OCI-LY1 (cell line): ENCODE measurements at regions not wholly inside any gene's neighbourhood (a gene's known extent, or its start where the extent isn't known, plus 50 kb on each side); places are given as distances from the start of the nearest gene placed in this dataset.

ENCODE experiments used
- CTCF ChIP-seq: fragments of 200-600 bp; sonication (generic), shearing (Covaris generic); IDR thresholded peaks from 2 replicates; pipeline ENCODE4 v1.5.1; 2017; ENCODE audit warnings: mild to moderate bottlenecking, antibody characterized with exemption, low read length, moderate library complexity, mixed read lengths
- EZH2 ChIP-seq: fragments of 200-600 bp; sonication (generic), shearing (Covaris generic); IDR thresholded peaks from 2 replicates; pipeline ENCODE4 v1.8.0; 2017; ENCODE audit warnings: borderline replicate concordance, mixed run types, mild to moderate bottlenecking, antibody characterized with exemption, low read length, moderate library complexity, mixed read lengths

GRCh38 chr9:80946496-80947170 is 742.7 kb downstream of the TLE1 start:
- TF ChIP-seq EZH2 (no peak), CTCF (no peak)
